ENCODE measurements at regions not wholly inside any gene's neighbourhood (a gene's known extent, or its start where the extent isn't known, plus 50 kb on each side); places are given as distances from the start of the nearest gene placed in this dataset.

- TF ChIP-seq, protein P1, sequence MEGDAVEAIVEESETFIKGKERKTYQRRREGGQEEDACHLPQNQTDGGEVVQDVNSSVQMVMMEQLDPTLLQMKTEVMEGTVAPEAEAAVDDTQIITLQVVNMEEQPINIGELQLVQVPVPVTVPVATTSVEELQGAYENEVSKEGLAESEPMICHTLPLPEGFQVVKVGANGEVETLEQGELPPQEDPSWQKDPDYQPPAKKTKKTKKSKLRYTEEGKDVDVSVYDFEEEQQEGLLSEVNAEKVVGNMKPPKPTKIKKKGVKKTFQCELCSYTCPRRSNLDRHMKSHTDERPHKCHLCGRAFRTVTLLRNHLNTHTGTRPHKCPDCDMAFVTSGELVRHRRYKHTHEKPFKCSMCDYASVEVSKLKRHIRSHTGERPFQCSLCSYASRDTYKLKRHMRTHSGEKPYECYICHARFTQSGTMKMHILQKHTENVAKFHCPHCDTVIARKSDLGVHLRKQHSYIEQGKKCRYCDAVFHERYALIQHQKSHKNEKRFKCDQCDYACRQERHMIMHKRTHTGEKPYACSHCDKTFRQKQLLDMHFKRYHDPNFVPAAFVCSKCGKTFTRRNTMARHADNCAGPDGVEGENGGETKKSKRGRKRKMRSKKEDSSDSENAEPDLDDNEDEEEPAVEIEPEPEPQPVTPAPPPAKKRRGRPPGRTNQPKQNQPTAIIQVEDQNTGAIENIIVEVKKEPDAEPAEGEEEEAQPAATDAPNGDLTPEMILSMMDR (IDR thresholded peaks at IDR 0.05): no peak
- ATAC-seq (ENCODE audit: low FRiP score) (no peak), DNase-seq (ENCODE audit: low spot score) (no peak)
These were observed 408.5 kb upstream of the AGTR1 start for GRCh38 chr3:148289159-148289558.

- DNase-seq (ENCODE audit: low spot score) (no peak), ATAC-seq (ENCODE audit: low FRiP score) (no peak)
- TF ChIP-seq, protein P1 (IDR thresholded peaks at IDR 0.05): no peak
These were observed 400.7 kb upstream of the AGTR1 start for GRCh38 chr3:148297013-148297412.

DNA sequence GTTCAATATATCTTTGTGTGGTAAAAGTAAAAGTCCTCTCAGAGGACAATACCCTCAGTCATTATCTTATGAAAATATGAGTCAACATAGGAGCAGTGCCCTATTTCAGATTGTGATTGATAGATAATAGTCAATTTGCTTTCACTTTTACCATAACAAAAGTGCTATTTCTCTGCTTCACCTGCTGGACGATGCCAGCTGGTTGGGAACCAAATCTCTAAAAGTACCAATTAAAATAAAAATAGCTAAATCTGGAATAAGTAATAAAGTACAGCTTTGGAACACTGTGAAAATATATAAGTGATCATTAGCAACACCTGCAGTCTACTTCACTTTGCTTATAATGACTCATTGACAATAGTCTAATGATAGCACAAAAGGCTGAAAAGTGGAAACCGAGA is 390.3 kb upstream of the AGTR1 start:
- ATAC-seq (ENCODE audit: low FRiP score): no peak
- TF ChIP-seq, protein P1 (IDR thresholded peaks at IDR 0.05): no peak
- DNase-seq (ENCODE audit: low spot score): no peak

- ATAC-seq (ENCODE audit: low FRiP score): no peak
- no peak for DNase-seq (ENCODE audit: low spot score)
- TF ChIP-seq, protein P1 (IDR thresholded peaks at IDR 0.05): no peak
These were observed 388.2 kb upstream of the AGTR1 start for GRCh38 chr3:148309390-148310035.

GRCh38 chr3:148315756-148316155 is 381.9 kb upstream of the AGTR1 start:
- ATAC-seq (ENCODE audit: low FRiP score) (no peak), DNase-seq (ENCODE audit: low spot score) (no peak)
- TF ChIP-seq, protein P1 (IDR thresholded peaks at IDR 0.05): no peak

- DNase-seq (ENCODE audit: low spot score): no peak
- TF ChIP-seq, protein P1 (IDR thresholded peaks at IDR 0.05): no peak
- no peak for ATAC-seq (ENCODE audit: low FRiP score)
These were observed 379.5 kb upstream of the AGTR1 start for GRCh38 chr3:148318240-148318639.

DNA sequence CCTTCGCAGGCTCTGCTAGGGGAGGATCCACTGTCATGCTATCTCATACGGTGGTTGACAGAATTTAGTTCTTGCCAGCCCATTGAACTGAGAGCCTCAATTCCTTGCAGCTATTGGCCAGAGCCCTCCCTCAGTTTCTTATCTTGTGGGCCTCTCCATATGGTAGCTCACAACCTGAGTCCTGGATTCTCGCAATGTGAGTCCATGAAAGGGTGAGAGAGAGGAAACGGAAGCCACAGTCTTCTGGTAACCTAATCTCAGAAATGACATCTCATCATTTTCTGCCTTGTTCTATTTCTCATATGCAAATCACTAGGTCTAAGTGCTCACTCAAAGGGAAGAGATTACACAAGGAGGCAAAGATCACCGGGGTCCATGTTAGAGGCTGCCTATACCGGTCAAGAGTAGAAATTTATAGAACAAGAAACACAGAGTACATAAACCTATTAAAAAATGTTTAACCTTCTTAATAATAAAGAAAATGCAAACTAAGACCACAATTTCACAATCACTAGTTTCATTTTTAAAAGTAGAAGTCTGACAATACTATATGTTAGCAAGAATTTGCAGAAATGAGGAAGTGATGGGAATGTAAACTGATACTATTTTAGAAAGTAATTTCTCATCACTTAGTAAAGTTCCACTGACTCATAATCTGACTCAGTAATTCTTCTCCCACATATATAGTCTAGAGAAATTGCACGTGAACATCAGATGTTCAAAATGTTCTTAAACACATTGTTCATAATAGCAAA is 378.4 kb upstream of the AGTR1 start:
- DNase-seq (ENCODE audit: low spot score) (no peak), ATAC-seq (ENCODE audit: low FRiP score) (peak; percentile 48)
- TF ChIP-seq, protein P1 (IDR thresholded peaks at IDR 0.05): no peak
